Effector memory CD8-positive, alpha-beta T cell (primary cell): ENCODE measurements at regions not wholly inside any gene's neighbourhood (a gene's known extent, or its start where the extent isn't known, plus 50 kb on each side); places are given as distances from the start of the nearest gene placed in this dataset.
A peak's percentile ranks its signal among the peaks of the same experiment; 100 is the strongest.

ENCODE experiments used
- ATAC-seq: fragments of 150-1000 bp; cut with Tn5 transposase; replicated peaks from 2 replicates; pipeline ENCODE4 v1.10.0; 2021; ENCODE audit warnings: mild to moderate bottlenecking, moderate library complexity
- DNase-seq, 3 experiments: peaks; one replicate each; pipeline ENCODE4 v3.0.0; 2021
- H3K27ac Mint-ChIP-seq, 2 donors: one replicate each; pipeline ENCODE4 v1.8.0; 2022; ENCODE audit warnings: mild to moderate bottlenecking in 2 of 2, mixed read lengths in 2 of 2, moderate library complexity in 2 of 2
- H3K27me3 Mint-ChIP-seq, 2 donors: one replicate each; pipeline ENCODE4 v1.8.0; 2022; ENCODE audit warnings: mixed read lengths in 2 of 2
- H3K36me3 Mint-ChIP-seq: one replicate; pipeline ENCODE4 v1.8.0; 2022; ENCODE audit warnings: mild to moderate bottlenecking, moderate library complexity, mixed read lengths; ENCODE audit not compliant: insufficient read depth
- H3K4me1 Mint-ChIP-seq, 2 donors: one replicate each; pipeline ENCODE4 v1.8.0; 2022; ENCODE audit warnings: low read depth in 2 of 2, mixed read lengths in 2 of 2
- H3K4me3 Mint-ChIP-seq, 2 donors: one replicate each; pipeline ENCODE4 v1.8.0; 2022; ENCODE audit warnings: mild to moderate bottlenecking in 2 of 2, mixed read lengths in 2 of 2, moderate library complexity in 2 of 2
- H3K9me3 Mint-ChIP-seq, 2 donors: one replicate each; pipeline ENCODE4 v1.8.0; 2022; ENCODE audit warnings: mixed read lengths in 2 of 2

- Mint-ChIP-seq H3K27ac (no peak overlapping the region), H3K4me3 (no peak overlapping the region), H3K9me3 (peaks cover 5 to 14% of the 10 kb centered on the region in 2 donors), H3K4me1 (peaks cover 0 to 3% of the 10 kb centered on the region in 2 donors), H3K36me3 (no peaks in the 10 kb centered on the region), H3K27me3 (peaks cover 4 to 6% of the 10 kb centered on the region in 2 donors)
- ATAC-seq (no peak), DNase-seq (no peak)
Measured at GRCh38 chr2:128468186-128468920, 149.7 kb upstream of the HS6ST1 start.

GRCh38 chr2:128469203-128469602, 150.5 kb upstream of the HS6ST1 start:
- Mint-ChIP-seq H3K27ac (no peak overlapping the region), H3K27me3 (peaks cover 6 to 15% of the 10 kb centered on the region in 2 donors), H3K36me3 (no peaks in the 10 kb centered on the region), H3K9me3 (peaks cover 5 to 14% of the 10 kb centered on the region in 2 donors), H3K4me1 (peaks cover 0 to 5% of the 10 kb centered on the region in 2 donors), H3K4me3 (no peak overlapping the region)
- ATAC-seq (no peak), DNase-seq (no peak)

GRCh38 chr2:128469875-128470274, 151.2 kb upstream of the HS6ST1 start:
- peaks cover 5 to 14% of the 10 kb centered on the region in 2 donors for H3K9me3 Mint-ChIP-seq
- peaks cover 12 to 21% of the 10 kb centered on the region in 2 donors for H3K27me3 Mint-ChIP-seq
- peaks cover 0 to 8% of the 10 kb centered on the region in 2 donors for H3K4me1 Mint-ChIP-seq
- ATAC-seq (no peak), DNase-seq (no peak)
- H3K36me3 Mint-ChIP-seq = no peaks in the 10 kb centered on the region
- no peak overlapping the region for H3K27ac Mint-ChIP-seq
- H3K4me3 Mint-ChIP-seq = no peak overlapping the region

- Mint-ChIP-seq H3K27ac (no peak overlapping the region), H3K36me3 (no peaks in the 10 kb centered on the region), H3K4me3 (no peak overlapping the region), H3K4me1 (peaks cover 0 to 8% of the 10 kb centered on the region in 2 donors), H3K27me3 (peaks cover 33 to 49% of the 10 kb centered on the region in 2 donors), H3K9me3 (peaks cover 5 to 11% of the 10 kb centered on the region in 2 donors)
- ATAC-seq (no peak), DNase-seq (no peak)
Measured at GRCh38 chr2:128472789-128473174, 154.1 kb upstream of the HS6ST1 start.

GRCh38 chr2:128473175-128474035, 154.7 kb upstream of the HS6ST1 start:
- peak overlapping the region; percentile 18 to 46 for H3K4me3 Mint-ChIP-seq
- DNase-seq = no peak
- peaks cover 36 to 55% of the 10 kb centered on the region in 2 donors for H3K27me3 Mint-ChIP-seq
- H3K9me3 Mint-ChIP-seq = peaks cover 2 to 4% of the 10 kb centered on the region in 2 donors
- ATAC-seq = peak; percentile 10
- peaks cover 0 to 8% of the 10 kb centered on the region in 2 donors for H3K4me1 Mint-ChIP-seq
- H3K36me3 Mint-ChIP-seq = no peaks in the 10 kb centered on the region
- H3K27ac Mint-ChIP-seq = no peak overlapping the region

GRCh38 chr2:128474036-128474955, 155.6 kb upstream of the HS6ST1 start:
- H3K4me3 Mint-ChIP-seq = no peak overlapping the region
- H3K9me3 Mint-ChIP-seq = no peaks in the 10 kb centered on the region
- H3K36me3 Mint-ChIP-seq = no peaks in the 10 kb centered on the region
- H3K4me1 Mint-ChIP-seq = peaks cover 0 to 8% of the 10 kb centered on the region in 2 donors
- ATAC-seq (no peak), DNase-seq (no peak)
- H3K27ac Mint-ChIP-seq = no peak overlapping the region
- H3K27me3 Mint-ChIP-seq = peaks cover 40 to 64% of the 10 kb centered on the region in 2 donors

- Mint-ChIP-seq H3K9me3 (no peaks in the 10 kb centered on the region), H3K36me3 (no peaks in the 10 kb centered on the region), H3K4me1 (peaks cover 0 to 8% of the 10 kb centered on the region in 2 donors), H3K4me3 (no peak overlapping the region), H3K27me3 (peaks cover 41 to 68% of the 10 kb centered on the region in 2 donors), H3K27ac (no peak overlapping the region)
- DNase-seq (no peak), ATAC-seq (no peak)
Measured at GRCh38 chr2:128474962-128475361, 156.3 kb upstream of the HS6ST1 start.

GRCh38 chr2:128475427-128476211, 157.0 kb upstream of the HS6ST1 start:
- Mint-ChIP-seq H3K27me3 (peaks cover 48 to 68% of the 10 kb centered on the region in 2 donors), H3K4me1 (peaks cover 0 to 8% of the 10 kb centered on the region in 2 donors), H3K9me3 (no peaks in the 10 kb centered on the region), H3K4me3 (no peak overlapping the region), H3K27ac (no peak overlapping the region), H3K36me3 (no peaks in the 10 kb centered on the region)
- ATAC-seq (no peak), DNase-seq (no peak)

GRCh38 chr2:128477026-128477820, 158.6 kb upstream of the HS6ST1 start:
- Mint-ChIP-seq H3K36me3 (no peaks in the 10 kb centered on the region), H3K4me3 (no peak overlapping the region), H3K4me1 (peaks cover 0 to 8% of the 10 kb centered on the region in 2 donors), H3K9me3 (no peaks in the 10 kb centered on the region), H3K27ac (peak overlapping the region in 1 of 2 donors; percentile 9), H3K27me3 (peaks cover 58 to 76% of the 10 kb centered on the region in 2 donors)
- ATAC-seq (no peak), DNase-seq (no peak)

GRCh38 chr2:128477891-128478290, 159.2 kb upstream of the HS6ST1 start:
- peaks cover 58 to 74% of the 10 kb centered on the region in 2 donors for H3K27me3 Mint-ChIP-seq
- no peaks in the 10 kb centered on the region for H3K9me3 Mint-ChIP-seq
- H3K4me1 Mint-ChIP-seq = peaks cover 0 to 8% of the 10 kb centered on the region in 2 donors
- no peaks in the 10 kb centered on the region for H3K36me3 Mint-ChIP-seq
- ATAC-seq (no peak), DNase-seq (no peak)
- H3K27ac Mint-ChIP-seq = peak overlapping the region in 1 of 2 donors; percentile 9
- no peak overlapping the region for H3K4me3 Mint-ChIP-seq

GRCh38 chr2:128485761-128486639, 167.3 kb upstream of the HS6ST1 start:
- no peaks in the 10 kb centered on the region for H3K9me3 Mint-ChIP-seq
- ATAC-seq = no peak
- H3K4me1 Mint-ChIP-seq = no peaks in the 10 kb centered on the region
- H3K27ac Mint-ChIP-seq = no peak overlapping the region
- H3K4me3 Mint-ChIP-seq = no peak overlapping the region
- DNase-seq = no peak
- no peaks in the 10 kb centered on the region for H3K36me3 Mint-ChIP-seq
- peaks cover 24 to 53% of the 10 kb centered on the region in 2 donors for H3K27me3 Mint-ChIP-seq
